GM10266 (cell line): ENCODE measurements at regions not wholly inside any gene's neighbourhood (a gene's known extent, or its start where the extent isn't known, plus 50 kb on each side); places are given as distances from the start of the nearest gene placed in this dataset.

ENCODE experiments used
- DNase-seq: peaks from one replicate; pipeline ENCODE4 v3.0.0; 2012; ENCODE audit errors: extremely low spot score
- TF ChIP-seq, protein P1 (sequence below): IDR thresholded peaks from 2 replicates; pipeline ENCODE4 v1.5.1; 2012; ENCODE audit warnings: mild to moderate bottlenecking, low read depth; ENCODE audit not compliant: control insufficient read depth, insufficient read depth; ENCODE audit errors: missing control alignments

DNA sequence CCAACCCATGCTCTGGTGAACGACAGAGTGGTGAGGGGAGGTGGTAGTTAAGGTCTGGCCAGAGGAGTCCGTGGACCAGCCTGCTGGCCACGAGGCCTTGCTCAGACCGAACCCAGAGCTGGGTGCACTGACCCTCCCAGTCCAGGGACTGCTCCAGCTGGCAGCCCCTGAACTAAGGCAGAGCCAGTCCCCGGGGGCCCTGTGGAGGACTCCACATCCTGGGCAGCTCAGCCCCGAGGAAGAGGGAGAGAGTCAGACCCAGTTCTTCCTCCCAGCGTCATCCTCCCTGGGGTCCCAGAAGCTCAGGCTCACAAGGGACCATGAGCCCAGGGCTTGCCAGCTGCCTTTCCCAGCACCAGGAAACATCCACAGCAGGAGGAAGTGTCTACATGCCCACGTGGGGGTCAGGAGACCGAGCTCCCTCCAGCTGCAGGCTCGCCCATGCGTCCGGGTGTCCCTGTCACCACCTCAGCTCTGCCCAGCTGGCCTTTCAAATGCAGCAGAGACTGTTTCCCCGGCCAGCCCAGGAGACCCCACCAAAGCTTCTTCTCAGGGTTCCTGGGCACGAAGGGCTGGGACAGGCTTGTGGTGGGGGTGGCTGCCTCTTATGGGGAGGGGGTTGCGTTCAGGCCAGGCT, 194.4 kb downstream of the KIF26A start:
- DNase-seq = no peak
- TF ChIP-seq, protein P1, sequence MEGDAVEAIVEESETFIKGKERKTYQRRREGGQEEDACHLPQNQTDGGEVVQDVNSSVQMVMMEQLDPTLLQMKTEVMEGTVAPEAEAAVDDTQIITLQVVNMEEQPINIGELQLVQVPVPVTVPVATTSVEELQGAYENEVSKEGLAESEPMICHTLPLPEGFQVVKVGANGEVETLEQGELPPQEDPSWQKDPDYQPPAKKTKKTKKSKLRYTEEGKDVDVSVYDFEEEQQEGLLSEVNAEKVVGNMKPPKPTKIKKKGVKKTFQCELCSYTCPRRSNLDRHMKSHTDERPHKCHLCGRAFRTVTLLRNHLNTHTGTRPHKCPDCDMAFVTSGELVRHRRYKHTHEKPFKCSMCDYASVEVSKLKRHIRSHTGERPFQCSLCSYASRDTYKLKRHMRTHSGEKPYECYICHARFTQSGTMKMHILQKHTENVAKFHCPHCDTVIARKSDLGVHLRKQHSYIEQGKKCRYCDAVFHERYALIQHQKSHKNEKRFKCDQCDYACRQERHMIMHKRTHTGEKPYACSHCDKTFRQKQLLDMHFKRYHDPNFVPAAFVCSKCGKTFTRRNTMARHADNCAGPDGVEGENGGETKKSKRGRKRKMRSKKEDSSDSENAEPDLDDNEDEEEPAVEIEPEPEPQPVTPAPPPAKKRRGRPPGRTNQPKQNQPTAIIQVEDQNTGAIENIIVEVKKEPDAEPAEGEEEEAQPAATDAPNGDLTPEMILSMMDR = no peak

DNA sequence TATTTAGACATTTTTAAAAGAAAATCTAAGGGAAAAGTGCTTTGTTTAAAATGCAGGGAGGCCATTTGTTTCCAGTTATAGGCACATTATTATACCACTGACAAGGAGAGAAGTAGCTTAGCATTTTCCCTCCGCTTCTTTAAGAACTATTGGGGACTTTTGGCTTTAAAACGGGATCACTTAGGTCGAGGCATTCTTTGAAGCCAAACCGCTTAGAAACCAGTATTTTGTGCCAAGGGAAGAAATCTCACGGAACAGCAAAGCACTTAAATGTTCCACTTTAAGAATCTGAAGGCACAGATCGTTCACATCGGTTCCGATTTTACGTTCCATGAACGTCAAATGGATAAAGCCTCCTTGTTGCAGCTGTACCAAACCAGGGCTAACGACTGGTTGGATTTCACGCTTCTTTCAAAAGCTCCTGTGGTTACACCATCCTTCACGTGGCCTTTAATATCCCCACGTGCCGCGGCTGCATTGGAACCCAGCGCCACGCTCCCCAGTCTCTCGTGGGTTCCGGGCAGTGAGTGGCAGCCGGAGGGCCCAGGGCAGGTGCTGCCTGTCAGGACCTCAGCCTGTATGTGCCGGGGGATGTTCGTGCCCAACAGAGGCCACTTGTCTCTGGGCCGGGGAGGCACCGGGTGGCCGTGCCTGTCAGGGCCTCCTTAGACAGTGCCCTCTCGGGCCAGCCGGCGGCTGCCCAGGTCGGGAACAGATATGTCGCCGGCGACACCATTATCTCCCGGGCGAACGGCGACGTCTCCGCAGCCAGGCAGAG, 195.4 kb downstream of the KIF26A start:
- TF ChIP-seq, protein P1 = no peak

DNA sequence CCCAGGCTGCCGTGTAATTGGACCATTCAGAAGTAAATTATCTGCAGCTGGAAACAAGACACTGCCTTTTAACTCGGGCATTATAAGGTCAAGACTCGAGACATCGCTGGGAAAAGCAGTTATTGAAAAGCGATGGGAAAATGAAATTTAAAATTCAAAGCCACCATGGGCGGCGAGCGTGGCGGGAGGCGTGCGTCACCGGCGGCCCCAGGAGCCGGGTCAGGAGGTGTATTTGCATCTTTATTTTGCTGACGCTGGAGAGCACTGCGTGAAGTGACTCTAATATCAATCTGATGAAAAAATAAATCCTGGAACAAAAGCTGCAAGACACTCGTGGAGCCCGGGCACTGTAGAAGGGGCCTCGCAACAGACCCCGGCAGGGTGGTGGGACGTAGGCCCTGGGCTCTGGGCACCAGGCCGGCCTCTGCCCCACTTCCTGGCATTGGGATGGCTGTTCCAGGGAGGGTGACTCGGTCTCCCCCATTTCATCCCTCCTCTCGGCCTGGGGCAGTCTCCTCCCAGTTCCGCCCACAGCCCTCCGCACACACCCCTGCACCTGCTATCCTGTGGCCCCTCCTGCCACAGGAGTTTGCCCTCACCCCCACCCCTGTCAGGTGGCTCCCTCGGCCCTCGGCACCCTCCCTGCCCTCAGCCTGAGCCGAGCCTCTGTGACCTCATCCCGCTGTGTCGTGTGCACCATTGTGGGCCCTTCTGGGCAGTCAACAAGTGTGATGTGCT, 196.2 kb downstream of the KIF26A start:
- no peak for DNase-seq
- TF ChIP-seq, protein P1 = no peak

More for the DNA sequence above, 195.4 kb downstream of the KIF26A start:
- DNase-seq = no peak

DNA sequence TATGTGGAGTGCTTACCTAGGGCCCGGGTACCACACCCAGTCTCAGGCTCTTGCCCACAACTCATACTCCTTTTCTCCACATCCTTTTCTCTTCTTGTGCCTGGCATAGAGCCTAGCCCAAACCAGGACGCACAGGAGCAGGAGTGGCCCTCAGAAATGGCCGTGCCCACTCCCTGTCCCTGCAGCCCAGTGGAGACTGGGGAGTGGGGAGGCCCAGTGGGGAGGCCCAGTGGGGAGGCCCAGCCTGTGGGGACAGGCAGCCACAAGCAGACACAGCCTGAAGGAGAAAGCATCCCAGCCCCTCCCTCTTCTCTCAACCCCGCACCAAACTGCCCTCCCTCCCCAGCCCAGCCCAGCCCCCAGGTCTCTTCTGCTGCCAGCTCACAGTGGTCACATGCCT, 196.8 kb downstream of the KIF26A start:
- no peak for DNase-seq
- TF ChIP-seq, protein P1 = no peak

DNA sequence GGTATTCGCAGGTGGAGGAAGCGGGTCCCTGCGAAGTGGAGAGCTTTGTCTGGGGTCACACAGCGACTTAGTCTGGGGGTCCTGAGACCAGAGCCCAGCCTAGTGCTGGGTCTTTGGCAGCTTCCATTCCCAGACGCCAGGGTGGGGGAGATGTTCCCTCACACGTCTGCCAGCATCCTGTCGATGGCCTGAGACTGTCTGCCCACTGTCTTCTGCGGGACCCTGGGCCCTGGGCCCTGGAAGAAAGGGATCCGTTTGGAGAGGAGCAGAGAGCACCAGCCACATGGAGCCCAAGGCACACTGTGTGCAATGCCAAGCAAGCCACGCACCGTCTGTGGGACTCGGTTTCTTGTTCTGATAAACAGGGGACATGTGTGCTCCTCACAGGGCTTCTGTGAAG, 197.2 kb downstream of the KIF26A start:
- TF ChIP-seq, protein P1 = no peak

DNA sequence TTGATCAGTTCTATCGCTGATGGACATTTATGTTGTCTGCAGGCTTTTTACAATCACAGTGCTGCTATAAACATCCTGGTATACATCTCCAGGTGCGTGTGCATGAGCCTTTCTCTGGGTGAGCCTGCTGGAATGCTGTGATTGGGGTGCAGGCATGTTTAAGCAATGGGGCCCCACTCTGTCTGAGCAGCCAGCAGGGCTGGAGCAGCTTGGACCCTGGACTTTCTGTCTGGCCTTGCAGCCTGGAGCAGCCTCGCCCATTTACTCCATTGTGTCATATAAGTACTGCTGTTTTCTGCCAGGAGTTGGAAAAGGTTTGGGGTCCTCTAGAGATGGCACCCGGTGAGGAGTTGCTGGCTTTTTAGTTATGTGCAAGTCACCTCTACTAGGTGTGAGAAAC, 199.0 kb downstream of the KIF26A start:
- DNase-seq = no peak
- TF ChIP-seq, protein P1 = no peak

More for the DNA sequence above, 197.2 kb downstream of the KIF26A start:
- DNase-seq = no peak
